HepG2 (cell line): ENCODE measurements at regions not wholly inside any gene's neighbourhood (a gene's known extent, or its start where the extent isn't known, plus 50 kb on each side); places are given as distances from the start of the nearest gene placed in this dataset.
"Not testable (repeated sequence)": the region's sequence is repeated elsewhere in the genome, so short reads cannot be mapped to it uniquely, and the experiment has no call there.

Source experiments
- ATAC-seq: fragments of 200-7000 bp; cut with Tn5 transposase; 3 replicates; pipeline ENCODE4 v1.9.1; 2020; ENCODE audit warnings: mild to moderate bottlenecking, moderate library complexity
- BruUV-seq: library from RNA; stranded (reverse); fragments of 400-500 nt; replicated peaks from 2 replicates; lab custom pipeline; 2021; lab: Mats Ljungman, UMichigan
- CTCF ChIA-PET: fragments of 300-600 bp; formaldehyde crosslinking; extraction: SDS; loops from one replicate; lab custom pipeline; 2021; ENCODE audit warnings: low total read pairs, inconsistent platforms, low intra/inter-chr PET ratio; lab: Yijun Ruan, JAX
- POLR2A ChIA-PET: fragments of 350-600 bp; sonication (Branson Sonifier 250); formaldehyde crosslinking; loops from one replicate; lab custom pipeline; 2020; ENCODE audit warnings: antibody characterized with exemption, inconsistent platforms; lab: Yijun Ruan, JAX
- DNase-seq: peaks from one replicate; pipeline ENCODE4 v3.0.0-alpha.2; 2015; ENCODE audit warnings: low spot score
- FAIRE-seq: peaks from 3 replicates; lab custom pipeline; 2011; peaks lifted over from hg19 to GRCh38; lab: Jason Lieb, UNC
- H2AFZ ChIP-seq: one replicate; pipeline ENCODE4 v1.6.1; 2011; ENCODE audit warnings: low read length, inconsistent platforms
- H3K27ac ChIP-seq: fragments of 300-600 bp; 3 replicates; pipeline ENCODE4 v1.8.0; 2011; ENCODE audit warnings: mixed run types, mild to moderate bottlenecking, mixed read lengths, low read length, inconsistent platforms; ENCODE audit not compliant: insufficient read depth; ENCODE audit errors: extremely low read length
- H3K27me3 ChIP-seq, 2 experiments: fragments of 200-600 bp in 1 of 2; 2 replicates in 1 of 2; 3 replicates in 1 of 2; pipeline versions ENCODE4 v1.6.0 to v1.8.0; 2011; ENCODE audit warnings: low read length in 2 of 2, mild to moderate bottlenecking in 2 of 2, moderate library complexity in 2 of 2, inconsistent platforms in 1 of 2; ENCODE audit not compliant: insufficient read depth in 2 of 2, control insufficient read depth in 1 of 2
- H3K36me3 ChIP-seq, 2 experiments: fragments of 200-600 bp in 1 of 2; replicated peaks in 1 of 2; 2 replicates in 1 of 2; 3 replicates in 1 of 2; pipeline versions ENCODE4 v1.5.1 to v1.8.0; 2011; ENCODE audit warnings: low read length in 2 of 2, inconsistent platforms in 1 of 2; ENCODE audit not compliant: insufficient read depth in 2 of 2, control insufficient read depth in 1 of 2
- H3K4me1 ChIP-seq: 2 replicates; pipeline ENCODE4 v1.5.1; 2012; ENCODE audit warnings: low read length, inconsistent platforms; ENCODE audit not compliant: insufficient read depth
- H3K4me2 ChIP-seq: 2 replicates; pipeline ENCODE4 v1.6.0; 2011; ENCODE audit warnings: low read depth, low read length, inconsistent platforms
- H3K4me3 ChIP-seq, 3 experiments: fragments of 200-600 bp in 1 of 3; sonication (generic), shearing (Covaris generic) in 1 of 3; replicated peaks in 1 of 3; 2 replicates each; pipeline ENCODE4 v1.5.1; 2011 to 2016; ENCODE audit warnings: low read length in 3 of 3, inconsistent platforms in 2 of 3, low read depth in 2 of 3, mild to moderate bottlenecking in 2 of 3, control low read depth in 1 of 3, mixed read lengths in 1 of 3; ENCODE audit not compliant: insufficient read depth in 1 of 3
- H3K79me2 ChIP-seq: one replicate; pipeline ENCODE4 v1.6.1; 2011; ENCODE audit warnings: low read length, inconsistent platforms; ENCODE audit not compliant: insufficient read depth
- H3K9ac ChIP-seq: 2 replicates; pipeline ENCODE4 v1.6.0; 2011; ENCODE audit warnings: mild to moderate bottlenecking, low read depth, low read length, inconsistent platforms; ENCODE audit not compliant: insufficient read depth
- H3K9me3 ChIP-seq: 2 replicates; pipeline ENCODE4 v1.5.1; 2012; ENCODE audit warnings: mild to moderate bottlenecking, low read length
- H4K20me1 ChIP-seq: 2 replicates; pipeline ENCODE4 v1.6.0; 2011; ENCODE audit warnings: inconsistent platforms, mild to moderate bottlenecking, low read length, moderate library complexity; ENCODE audit not compliant: insufficient read depth
- FOXC1 ChIP-seq: sonication (generic); formaldehyde crosslinking; IDR thresholded peaks from 2 replicates; pipeline ENCODE4 v1.8.0; 2022; ENCODE audit warnings: mild to moderate bottlenecking, missing genetic modification reagents, borderline replicate concordance
- NR2F2 ChIP-seq: IDR thresholded peaks from 2 replicates; pipeline ENCODE4 v1.6.1; 2012; ENCODE audit warnings: low read depth, inconsistent platforms, borderline replicate concordance
- NRL ChIP-seq: sonication (generic); formaldehyde crosslinking; IDR thresholded peaks from 2 replicates; pipeline ENCODE4 v1.5.0; 2020; ENCODE audit warnings: missing genetic modification reagents, mild to moderate bottlenecking, moderate library complexity, borderline replicate concordance
- WGBS: methylation state at CpG from one replicate; pipeline ENCODE4 v1.1.6; 2017; ENCODE audit warnings: low lambda C conversion rate; 5-methylcytosine and 5-hydroxymethylcytosine counted together
- in situ Hi-C: cut with HindIII; loops from 2 replicates; pipeline ENCODE4 v1.10.0; 2017; ENCODE audit warnings: low pct_unique_long_range_greater_than_20kb; ENCODE audit not compliant: extremely low pct_ligation_motif_present
- intact Hi-C: fragments of 100-400 bp; cut with micrococcal nuclease; formaldehyde crosslinking; loops from one replicate; pipeline ENCODE4 v1.10.0; 2022; ENCODE audit not compliant: unreplicated experiment
- TF ChIP-seq, protein P1 (sequence below): sonication (generic); formaldehyde crosslinking; IDR thresholded peaks from 2 replicates; pipeline ENCODE4 v1.4.0; 2020; ENCODE audit warnings: missing genetic modification reagents, borderline replicate concordance
- TF ChIP-seq, protein P2 (sequence below), 2 experiments: IDR thresholded peaks; 2 replicates each; pipeline ENCODE4 v1.6.1; 2011 to 2012; ENCODE audit warnings: low read length in 2 of 2, borderline replicate concordance in 1 of 2, low read depth in 1 of 2, mild to moderate bottlenecking in 1 of 2, moderate library complexity in 1 of 2
- TF ChIP-seq, protein P3 (sequence below): sonication (generic); formaldehyde crosslinking; IDR thresholded peaks from 2 replicates; pipeline ENCODE4 v1.4.0; 2020; ENCODE audit warnings: missing genetic modification reagents; ENCODE audit errors: not compliant biosample characterization

DNA sequence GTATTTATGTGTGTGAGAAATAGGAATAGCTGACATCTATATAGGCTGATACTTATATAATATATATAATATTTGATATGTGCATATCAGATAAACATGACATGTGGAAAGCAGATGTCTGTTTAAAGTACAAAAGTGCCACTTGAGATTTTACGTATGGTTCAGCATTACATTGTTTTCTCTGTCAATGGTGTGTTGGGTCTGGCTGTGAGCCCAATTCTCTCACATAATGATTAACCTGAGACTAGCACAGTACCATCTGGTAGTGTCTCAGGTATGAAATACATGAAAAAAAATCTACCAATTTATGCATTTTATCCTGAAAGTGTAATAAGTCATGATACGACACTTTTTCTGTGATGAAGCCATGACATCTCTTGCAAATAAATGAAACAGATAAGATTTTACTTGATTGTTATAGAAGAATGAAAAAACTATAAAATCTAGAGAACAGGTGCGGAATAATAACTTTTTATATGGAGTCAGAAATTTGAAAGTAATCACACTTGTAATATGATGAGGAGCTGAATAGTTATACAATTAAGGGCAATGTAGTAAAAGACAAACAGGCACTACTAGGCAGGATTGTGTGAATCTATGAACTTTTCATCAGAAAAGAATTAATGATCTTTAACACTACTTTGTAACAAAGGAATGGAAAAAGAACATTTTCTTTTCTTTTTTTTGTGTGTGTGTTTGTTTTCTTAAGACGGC, 1405.0 kb downstream of the OLFM4 start (continued):
- TF ChIP-seq, protein P1, sequence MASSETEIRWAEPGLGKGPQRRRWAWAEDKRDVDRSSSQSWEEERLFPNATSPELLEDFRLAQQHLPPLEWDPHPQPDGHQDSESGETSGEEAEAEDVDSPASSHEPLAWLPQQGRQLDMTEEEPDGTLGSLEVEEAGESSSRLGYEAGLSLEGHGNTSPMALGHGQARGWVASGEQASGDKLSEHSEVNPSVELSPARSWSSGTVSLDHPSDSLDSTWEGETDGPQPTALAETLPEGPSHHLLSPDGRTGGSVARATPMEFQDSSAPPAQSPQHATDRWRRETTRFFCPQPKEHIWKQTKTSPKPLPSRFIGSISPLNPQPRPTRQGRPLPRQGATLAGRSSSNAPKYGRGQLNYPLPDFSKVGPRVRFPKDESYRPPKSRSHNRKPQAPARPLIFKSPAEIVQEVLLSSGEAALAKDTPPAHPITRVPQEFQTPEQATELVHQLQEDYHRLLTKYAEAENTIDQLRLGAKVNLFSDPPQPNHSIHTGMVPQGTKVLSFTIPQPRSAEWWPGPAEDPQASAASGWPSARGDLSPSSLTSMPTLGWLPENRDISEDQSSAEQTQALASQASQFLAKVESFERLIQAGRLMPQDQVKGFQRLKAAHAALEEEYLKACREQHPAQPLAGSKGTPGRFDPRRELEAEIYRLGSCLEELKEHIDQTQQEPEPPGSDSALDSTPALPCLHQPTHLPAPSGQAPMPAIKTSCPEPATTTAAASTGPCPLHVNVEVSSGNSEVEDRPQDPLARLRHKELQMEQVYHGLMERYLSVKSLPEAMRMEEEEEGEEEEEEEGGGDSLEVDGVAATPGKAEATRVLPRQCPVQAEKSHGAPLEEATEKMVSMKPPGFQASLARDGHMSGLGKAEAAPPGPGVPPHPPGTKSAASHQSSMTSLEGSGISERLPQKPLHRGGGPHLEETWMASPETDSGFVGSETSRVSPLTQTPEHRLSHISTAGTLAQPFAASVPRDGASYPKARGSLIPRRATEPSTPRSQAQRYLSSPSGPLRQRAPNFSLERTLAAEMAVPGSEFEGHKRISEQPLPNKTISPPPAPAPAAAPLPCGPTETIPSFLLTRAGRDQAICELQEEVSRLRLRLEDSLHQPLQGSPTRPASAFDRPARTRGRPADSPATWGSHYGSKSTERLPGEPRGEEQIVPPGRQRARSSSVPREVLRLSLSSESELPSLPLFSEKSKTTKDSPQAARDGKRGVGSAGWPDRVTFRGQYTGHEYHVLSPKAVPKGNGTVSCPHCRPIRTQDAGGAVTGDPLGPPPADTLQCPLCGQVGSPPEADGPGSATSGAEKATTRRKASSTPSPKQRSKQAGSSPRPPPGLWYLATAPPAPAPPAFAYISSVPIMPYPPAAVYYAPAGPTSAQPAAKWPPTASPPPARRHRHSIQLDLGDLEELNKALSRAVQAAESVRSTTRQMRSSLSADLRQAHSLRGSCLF (CRISPR knock-in tag), result no peak
- TF ChIP-seq NR2F2 (no peak), FOXC1 (CRISPR knock-in tag) (no peak), NRL (CRISPR knock-in tag) (no peak)
- TF ChIP-seq, protein P2, sequence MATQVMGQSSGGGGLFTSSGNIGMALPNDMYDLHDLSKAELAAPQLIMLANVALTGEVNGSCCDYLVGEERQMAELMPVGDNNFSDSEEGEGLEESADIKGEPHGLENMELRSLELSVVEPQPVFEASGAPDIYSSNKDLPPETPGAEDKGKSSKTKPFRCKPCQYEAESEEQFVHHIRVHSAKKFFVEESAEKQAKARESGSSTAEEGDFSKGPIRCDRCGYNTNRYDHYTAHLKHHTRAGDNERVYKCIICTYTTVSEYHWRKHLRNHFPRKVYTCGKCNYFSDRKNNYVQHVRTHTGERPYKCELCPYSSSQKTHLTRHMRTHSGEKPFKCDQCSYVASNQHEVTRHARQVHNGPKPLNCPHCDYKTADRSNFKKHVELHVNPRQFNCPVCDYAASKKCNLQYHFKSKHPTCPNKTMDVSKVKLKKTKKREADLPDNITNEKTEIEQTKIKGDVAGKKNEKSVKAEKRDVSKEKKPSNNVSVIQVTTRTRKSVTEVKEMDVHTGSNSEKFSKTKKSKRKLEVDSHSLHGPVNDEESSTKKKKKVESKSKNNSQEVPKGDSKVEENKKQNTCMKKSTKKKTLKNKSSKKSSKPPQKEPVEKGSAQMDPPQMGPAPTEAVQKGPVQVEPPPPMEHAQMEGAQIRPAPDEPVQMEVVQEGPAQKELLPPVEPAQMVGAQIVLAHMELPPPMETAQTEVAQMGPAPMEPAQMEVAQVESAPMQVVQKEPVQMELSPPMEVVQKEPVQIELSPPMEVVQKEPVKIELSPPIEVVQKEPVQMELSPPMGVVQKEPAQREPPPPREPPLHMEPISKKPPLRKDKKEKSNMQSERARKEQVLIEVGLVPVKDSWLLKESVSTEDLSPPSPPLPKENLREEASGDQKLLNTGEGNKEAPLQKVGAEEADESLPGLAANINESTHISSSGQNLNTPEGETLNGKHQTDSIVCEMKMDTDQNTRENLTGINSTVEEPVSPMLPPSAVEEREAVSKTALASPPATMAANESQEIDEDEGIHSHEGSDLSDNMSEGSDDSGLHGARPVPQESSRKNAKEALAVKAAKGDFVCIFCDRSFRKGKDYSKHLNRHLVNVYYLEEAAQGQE (IDR thresholded peaks at IDR 0.05; ENCODE audit: borderline replicate concordance in 1 of 2, low read depth in 1 of 2, low read length in 2 of 2), result no peak
- TF ChIP-seq, protein P3, sequence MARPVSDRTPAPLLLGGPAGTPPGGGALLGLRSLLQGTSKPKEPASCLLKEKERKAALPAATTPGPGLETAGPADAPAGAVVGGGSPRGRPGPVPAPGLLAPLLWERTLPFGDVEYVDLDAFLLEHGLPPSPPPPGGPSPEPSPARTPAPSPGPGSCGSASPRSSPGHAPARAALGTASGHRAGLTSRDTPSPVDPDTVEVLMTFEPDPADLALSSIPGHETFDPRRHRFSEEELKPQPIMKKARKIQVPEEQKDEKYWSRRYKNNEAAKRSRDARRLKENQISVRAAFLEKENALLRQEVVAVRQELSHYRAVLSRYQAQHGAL (CRISPR knock-in tag), result no peak

DNA sequence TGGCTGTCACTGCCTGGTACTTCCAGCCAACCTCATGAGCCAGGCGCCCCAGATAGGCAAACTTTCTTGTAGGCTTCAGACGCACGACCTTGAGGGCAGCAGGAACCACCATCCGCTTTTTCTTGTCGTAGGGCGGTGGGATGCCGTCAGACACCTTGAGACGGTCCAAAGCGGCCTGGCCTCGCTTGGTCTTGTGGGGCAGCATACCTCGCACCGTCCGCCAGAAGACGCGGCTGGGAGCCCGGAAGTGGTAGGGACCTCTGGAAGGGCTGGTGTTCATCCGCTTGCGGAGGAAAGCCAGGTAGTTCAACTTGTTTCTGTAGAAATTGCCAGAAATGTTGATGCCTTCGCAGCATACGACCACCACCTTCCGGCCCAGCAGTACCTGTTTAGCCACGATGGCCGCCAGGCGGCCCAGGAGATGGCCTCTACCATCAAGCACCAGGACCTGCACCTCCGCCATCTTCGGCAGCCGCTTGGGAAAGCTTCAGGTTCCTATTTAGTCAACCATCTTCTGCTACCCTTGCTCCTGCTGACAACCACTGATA, 1412.3 kb downstream of the OLFM4 start:
- H3K9me3 ChIP-seq, result peaks cover 48% of the 10 kb centered on the region
- H4K20me1 ChIP-seq, FAIRE-seq, BruUV-seq, H3K27ac ChIP-seq, H3K79me2 ChIP-seq, intact Hi-C loops, H3K4me1 ChIP-seq, POLR2A ChIA-PET, H3K9ac ChIP-seq, H2AFZ ChIP-seq, in situ Hi-C loops, ATAC-seq, H3K27me3 ChIP-seq, DNase-seq, H3K36me3 ChIP-seq, H3K4me2 ChIP-seq, H3K4me3 ChIP-seq, CTCF ChIA-PET: not testable (repeated sequence)
- WGBS, result 91% methylated on average over 20 of the region's 27 CpGs
